Right renal pelvis (tissue), 4 donors: ENCODE measurements at regions not wholly inside any gene's neighbourhood (a gene's known extent, or its start where the extent isn't known, plus 50 kb on each side); places are given as distances from the start of the nearest gene placed in this dataset.

Source experiments
- DNase-seq, 4 donors: peaks; one replicate each; pipeline ENCODE4 v3.0.0-alpha.2; 2013; ENCODE audit warnings: low read depth in 4 of 4, low spot score in 3 of 4, missing footprints in 1 of 4

- DNase-seq: no peak
Observed at GRCh38 chr6:81485395-81485794, 267.1 kb downstream of the TENT5A start.

GRCh38 chr6:81484251-81484650, 268.2 kb downstream of the TENT5A start:
- DNase-seq: no peak

GRCh38 chr6:81480139-81480538, 272.3 kb downstream of the TENT5A start:
- no peak for DNase-seq

GRCh38 chr6:81476881-81477280, 275.6 kb downstream of the TENT5A start:
- DNase-seq: no peak

GRCh38 chr6:81475646-81476045, 276.8 kb downstream of the TENT5A start:
- DNase-seq: no peak

GRCh38 chr6:81465859-81466258, 286.6 kb downstream of the TENT5A start:
- DNase-seq: no peak

GRCh38 chr6:81456416-81456815, 296.1 kb downstream of the TENT5A start:
- no peak for DNase-seq

- no peak for DNase-seq
Observed at GRCh38 chr6:81455641-81456040, 296.8 kb downstream of the TENT5A start.

- DNase-seq: no peak
Observed at GRCh38 chr6:81451787-81452186, 300.7 kb downstream of the TENT5A start.

GRCh38 chr6:81450180-81450579, 302.3 kb downstream of the TENT5A start:
- no peak for DNase-seq

- DNase-seq: no peak
Observed at GRCh38 chr6:81446509-81446908, 306.0 kb downstream of the TENT5A start.

GRCh38 chr6:81439417-81439816, 313.1 kb downstream of the TENT5A start:
- no peak for DNase-seq

GRCh38 chr6:81436990-81437389, 315.5 kb downstream of the TENT5A start:
- no peak for DNase-seq

GRCh38 chr6:81413306-81413705, 339.2 kb downstream of the TENT5A start:
- DNase-seq: no peak

GRCh38 chr6:81401970-81402690, 350.4 kb downstream of the TENT5A start:
- no peak for DNase-seq

- DNase-seq: no peak
Observed at GRCh38 chr6:81396916-81397315, 355.6 kb downstream of the TENT5A start.

- no peak for DNase-seq
Observed at GRCh38 chr6:81387163-81387562, 365.3 kb downstream of the TENT5A start.

GRCh38 chr6:81384921-81385320, 367.6 kb downstream of the TENT5A start:
- DNase-seq: no peak

- DNase-seq: no peak
Observed at GRCh38 chr6:81383472-81383871, 369.0 kb downstream of the TENT5A start.

- no peak for DNase-seq
Observed at GRCh38 chr6:81382852-81383251, 369.6 kb downstream of the TENT5A start.

GRCh38 chr6:81381382-81381916, 371.0 kb downstream of the TENT5A start:
- DNase-seq: no peak

- DNase-seq: no peak
Observed at GRCh38 chr6:81380718-81381338, 371.7 kb downstream of the TENT5A start.
